Heart right ventricle (tissue), 16 donors: ENCODE measurements at regions not wholly inside any gene's neighbourhood (a gene's known extent, or its start where the extent isn't known, plus 50 kb on each side); places are given as distances from the start of the nearest gene placed in this dataset.

Source experiments
- ATAC-seq, 8 donors: fragments of 200-7000 bp; cut with Tn5 transposase; one replicate each; pipeline ENCODE4 v1.9.1; 2020; ENCODE audit warnings: mild to moderate bottlenecking in 8 of 8, moderate library complexity in 8 of 8, moderate number of reproducible peaks in 1 of 8
- DNase-seq, 2 donors: peaks; one replicate each; pipeline ENCODE4 v3.0.0-alpha.2; 2020
- H3K27ac ChIP-seq, 10 donors: fragments of 200-600 bp; sonication (generic) in 2 of 10; one replicate each; pipeline versions ENCODE4 v1.5.0 to v1.8.0; 2020 to 2022; ENCODE audit warnings: mild to moderate bottlenecking in 3 of 10
- H3K27me3 ChIP-seq, 7 donors: fragments of 200-600 bp; one replicate each; pipeline ENCODE4 v1.8.0; 2021 to 2022; ENCODE audit warnings: mild to moderate bottlenecking in 2 of 7
- H3K36me3 ChIP-seq, 9 donors: fragments of 200-600 bp; sonication (generic) in 1 of 9; one replicate each; pipeline versions ENCODE4 v1.5.0 to v1.8.0; 2020 to 2022; ENCODE audit warnings: mild to moderate bottlenecking in 2 of 9
- H3K4me1 ChIP-seq, 9 donors: fragments of 200-600 bp; sonication (generic) in 1 of 9; one replicate each; pipeline versions ENCODE4 v1.5.0 to v1.8.0; 2020 to 2022; ENCODE audit warnings: mild to moderate bottlenecking in 4 of 9
- H3K4me3 ChIP-seq, 10 donors: fragments of 200-600 bp; sonication (generic) in 2 of 10; one replicate each; pipeline versions ENCODE4 v1.5.0 to v1.8.0; 2020 to 2022; ENCODE audit warnings: mild to moderate bottlenecking in 7 of 10, moderate library complexity in 2 of 10
- H3K9me3 ChIP-seq, 11 donors: fragments of 200-600 bp in 10 of 11; sonication (generic) in 2 of 11; one replicate each; pipeline versions ENCODE4 v1.5.0 to v1.8.0; 2013 to 2022; ENCODE audit warnings: mild to moderate bottlenecking in 2 of 11, control low read depth in 1 of 11, moderate library complexity in 1 of 11
- WGBS, 2 donors: extraction: QIAGEN DNeasy Blood & Tissue Kit; methylation state at CpG; one replicate each; pipeline ENCODE4 v1.1.7; 2013; ENCODE audit warnings: inconsistent platforms in 1 of 2; 5-methylcytosine and 5-hydroxymethylcytosine counted together
- intact Hi-C, 10 donors: fragments of 100-400 bp; cut with DNase I; formaldehyde crosslinking; loops; one replicate each; pipeline versions ENCODE4 v1.11.1 to v1.14.2; 2022
- TF ChIP-seq, protein P1 (sequence below), 9 donors: fragments of 200-600 bp; sonication (generic) in 2 of 9; IDR thresholded peaks; one replicate each; pipeline versions ENCODE4 v1.5.0 to v1.8.0; 2021 to 2022; ENCODE audit warnings: antibody characterized with exemption in 9 of 9, mild to moderate bottlenecking in 5 of 9, moderate library complexity in 1 of 9
- donor health status: Arrhythmogenic right ventricular cardiomyopathy.
- donor health status: ischemic (EF 13 %, LVEDD 7.1; RV severe dilation, severe dysfunction).
- donor health status: healthy with polysubstance abuse.
- donor health status: DM: no; HTN: yes; CAD: no.
- donor health status: DM: no; HTN: no; CAD: no.
- donor health status: ischemic (EF 25% LVEDD 6.9; RV normal size, moderate dysfunction).
- donor health status: ischemic (EF 25% LVEDD 5.7; RV mildly dilated, moderate dysfunction).
- donor health status: healthy.
- donor health status: DM: yes; HTN: yes; CAD: no.
- donor health status: Ischemic cardiomyopathy.
- donor health status: ischemic (EF 35%, LVEDD 5.7; RV mildly dilated, moderate dysfunction).
- donor health status: nonischemic (EF 11% LVEDD 7.7; RV severe dilation, severe dysfunction).
- donor health status: DM: yes; HTN: yes; CAD: no.
- donor health status: PGD.
- donor health status: ischemic (EF 29% LVEDD 5.4; RV normal size, mild dysfunction).
- donor health status: nonischemic (EF 23%, LVEDD 6.1; RV moderate dilation, normal function).

GRCh38 chr4:22077571-22077970 is 129.0 kb upstream of the KCNIP4 start:
- Histone ChIP-seq H3K27ac (no peak overlapping the region), H3K36me3 (no peaks in the 10 kb centered on the region), H3K27me3 (no peaks in the 10 kb centered on the region), H3K9me3 (peaks cover 0 to 24% (median 0%) of the 10 kb centered on the region in 11 donors), H3K4me3 (no peak overlapping the region), H3K4me1 (no peaks in the 10 kb centered on the region)
- intact Hi-C loops = no loop called here
- DNase-seq (no peak), ATAC-seq (no peak)
- WGBS, 2 donors = 88 to 92% methylated on average over 1 of the region's 1 CpG
- TF ChIP-seq, protein P1, sequence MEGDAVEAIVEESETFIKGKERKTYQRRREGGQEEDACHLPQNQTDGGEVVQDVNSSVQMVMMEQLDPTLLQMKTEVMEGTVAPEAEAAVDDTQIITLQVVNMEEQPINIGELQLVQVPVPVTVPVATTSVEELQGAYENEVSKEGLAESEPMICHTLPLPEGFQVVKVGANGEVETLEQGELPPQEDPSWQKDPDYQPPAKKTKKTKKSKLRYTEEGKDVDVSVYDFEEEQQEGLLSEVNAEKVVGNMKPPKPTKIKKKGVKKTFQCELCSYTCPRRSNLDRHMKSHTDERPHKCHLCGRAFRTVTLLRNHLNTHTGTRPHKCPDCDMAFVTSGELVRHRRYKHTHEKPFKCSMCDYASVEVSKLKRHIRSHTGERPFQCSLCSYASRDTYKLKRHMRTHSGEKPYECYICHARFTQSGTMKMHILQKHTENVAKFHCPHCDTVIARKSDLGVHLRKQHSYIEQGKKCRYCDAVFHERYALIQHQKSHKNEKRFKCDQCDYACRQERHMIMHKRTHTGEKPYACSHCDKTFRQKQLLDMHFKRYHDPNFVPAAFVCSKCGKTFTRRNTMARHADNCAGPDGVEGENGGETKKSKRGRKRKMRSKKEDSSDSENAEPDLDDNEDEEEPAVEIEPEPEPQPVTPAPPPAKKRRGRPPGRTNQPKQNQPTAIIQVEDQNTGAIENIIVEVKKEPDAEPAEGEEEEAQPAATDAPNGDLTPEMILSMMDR (IDR thresholded peaks at IDR 0.05) = no peak

- TF ChIP-seq, protein P1 (IDR thresholded peaks at IDR 0.05) = no peak
- intact Hi-C loops = no loop called here
- 71 to 80% methylated on average over 3 of the region's 3 CpGs for whole genome bisulfite sequencing, 2 donors
- no peaks in the 10 kb centered on the region for H3K4me1 ChIP-seq
- ATAC-seq (no peak), DNase-seq (no peak)
- no peak overlapping the region for H3K4me3 ChIP-seq
- no peaks in the 10 kb centered on the region for H3K27me3 ChIP-seq
- peaks cover 0 to 23% (median 0%) of the 10 kb centered on the region in 11 donors for H3K9me3 ChIP-seq
- no peaks in the 10 kb centered on the region for H3K36me3 ChIP-seq
- no peak overlapping the region for H3K27ac ChIP-seq
Observed at GRCh38 chr4:22072726-22073125, 124.2 kb upstream of the KCNIP4 start.

DNA sequence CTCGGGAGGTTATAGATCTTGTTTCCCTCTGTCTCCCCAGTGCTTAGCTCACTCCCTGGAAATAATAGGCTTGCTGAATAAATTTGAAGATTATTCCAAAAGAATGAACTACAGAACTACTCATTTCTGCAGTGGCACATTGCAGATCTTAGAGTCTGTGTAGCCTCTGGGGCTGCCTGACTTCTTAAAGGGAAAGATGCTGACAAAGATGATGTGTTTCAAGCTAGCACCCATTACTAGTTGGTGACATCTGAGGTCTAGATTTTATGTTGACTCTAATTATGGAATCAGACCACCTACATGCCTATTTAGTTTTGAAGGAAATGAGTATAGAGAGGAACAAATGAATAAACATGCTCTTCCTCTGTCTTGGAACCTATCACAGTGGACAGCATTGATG is 123.7 kb upstream of the KCNIP4 start:
- H3K27ac ChIP-seq = no peak overlapping the region
- H3K27me3 ChIP-seq = no peaks in the 10 kb centered on the region
- 56 to 61% methylated on average over 1 of the region's 1 CpG for WGBS, 2 donors
- H3K36me3 ChIP-seq = no peaks in the 10 kb centered on the region
- ATAC-seq = no peak
- H3K9me3 ChIP-seq = peaks cover 0 to 18% (median 0%) of the 10 kb centered on the region in 11 donors
- TF ChIP-seq, protein P1 (IDR thresholded peaks at IDR 0.05) = no peak
- H3K4me1 ChIP-seq = no peaks in the 10 kb centered on the region
- intact Hi-C loops = no loop called here
- DNase-seq = no peak
- H3K4me3 ChIP-seq = no peak overlapping the region

- Histone ChIP-seq H3K4me3 (no peak overlapping the region), H3K4me1 (no peaks in the 10 kb centered on the region), H3K36me3 (no peaks in the 10 kb centered on the region), H3K27ac (no peak overlapping the region), H3K9me3 (peaks cover 0 to 17% (median 0%) of the 10 kb centered on the region in 11 donors), H3K27me3 (no peaks in the 10 kb centered on the region)
- ATAC-seq (no peak), DNase-seq (no peak)
- intact Hi-C loops = no loop called here
- TF ChIP-seq, protein P1 (IDR thresholded peaks at IDR 0.05) = no peak
- WGBS, 2 donors = 53 to 79% methylated on average over 1 of the region's 1 CpG
Observed at GRCh38 chr4:22071749-22072148, 123.2 kb upstream of the KCNIP4 start.
